OCI-LY7 (cell line): ENCODE measurements at regions not wholly inside any gene's neighbourhood (a gene's known extent, or its start where the extent isn't known, plus 50 kb on each side); places are given as distances from the start of the nearest gene placed in this dataset.

Experiments
- CTCF ChIP-seq: fragments of 200-600 bp; sonication (generic); conservative IDR thresholded peaks from 2 replicates; pipeline ENCODE4 v1.5.1; 2014; ENCODE audit warnings: mild to moderate bottlenecking, antibody characterized with exemption, low read length, moderate library complexity, mixed read lengths
- EZH2phosphoT487 ChIP-seq: fragments of 200-600 bp; sonication (generic); IDR thresholded peaks from 2 replicates; pipeline ENCODE4 v1.6.1; 2018; ENCODE audit warnings: low read depth, borderline replicate concordance, mild to moderate bottlenecking, mixed run types, antibody characterized with exemption, low read length, moderate library complexity, mixed read lengths

- TF ChIP-seq CTCF (no peak), EZH2phosphoT487 (no peak)
These were observed 111.2 kb upstream of the FGF3 start for GRCh38 chr11:69930081-69931059.
